Neural cell (in vitro differentiated cells): ENCODE measurements at regions not wholly inside any gene's neighbourhood (a gene's known extent, or its start where the extent isn't known, plus 50 kb on each side); places are given as distances from the start of the nearest gene placed in this dataset.

ENCODE experiments used
- H2AFZ ChIP-seq: fragments of 200-600, 300-800 bp; sonication (generic), shearing (Covaris generic); 2 replicates; pipeline ENCODE4 v1.6.0; 2014; ENCODE audit warnings: low read depth, mild to moderate bottlenecking, antibody characterized with exemption, low read length, moderate library complexity
- H3F3A ChIP-seq: fragments of 200-600 bp; shearing (Covaris generic); 2 replicates; pipeline ENCODE4 v1.6.1; 2016; ENCODE audit warnings: mild to moderate bottlenecking, moderate library complexity, mixed read lengths, antibody characterized with exemption, low read length; ENCODE audit not compliant: insufficient read depth, poor library complexity, severe bottlenecking
- H3K27ac ChIP-seq: fragments of 200-600, 300-800 bp; sonication (generic), shearing (Covaris generic); 2 replicates; pipeline ENCODE4 v1.5.1; 2014; ENCODE audit warnings: mild to moderate bottlenecking, low read length, moderate library complexity
- H3K27me3 ChIP-seq: fragments of 300-800, 200-600 bp; sonication (generic), shearing (Covaris generic); 2 replicates; pipeline ENCODE4 v1.6.0; 2014; ENCODE audit warnings: mild to moderate bottlenecking, low read depth, low read length, moderate library complexity; ENCODE audit not compliant: insufficient read depth
- H3K36me3 ChIP-seq: fragments of 300-800, 200-600 bp; sonication (generic), shearing (Covaris generic); 2 replicates; pipeline ENCODE4 v1.5.1; 2014; ENCODE audit warnings: mild to moderate bottlenecking, antibody characterized with exemption, low read length, moderate library complexity; ENCODE audit not compliant: insufficient read depth
- H3K4me2 ChIP-seq: fragments of 300-800, 200-600 bp; sonication (generic), shearing (Covaris generic); 2 replicates; pipeline ENCODE4 v1.6.0; 2014; ENCODE audit warnings: mild to moderate bottlenecking, low read length
- H3K4me3 ChIP-seq: fragments of 300-800, 200-600 bp; sonication (generic), shearing (Covaris generic); 2 replicates; pipeline ENCODE4 v1.5.1; 2014; ENCODE audit warnings: mild to moderate bottlenecking, low read length, moderate library complexity
- H3K79me2 ChIP-seq: fragments of 200-600 bp; shearing (Covaris generic); replicated peaks from 2 replicates; pipeline ENCODE4 v1.6.0; 2014; ENCODE audit warnings: mild to moderate bottlenecking, low read length, moderate library complexity; ENCODE audit not compliant: insufficient read depth
- H3K9ac ChIP-seq: fragments of 300-800, 200-600 bp; sonication (generic), shearing (Covaris generic); 2 replicates; pipeline ENCODE4 v1.6.1; 2016; ENCODE audit warnings: mild to moderate bottlenecking, low read length, mixed read lengths
- H3K9me2 ChIP-seq: fragments of 200-600 bp; shearing (Covaris generic); 2 replicates; pipeline ENCODE4 v1.6.1; 2016; ENCODE audit warnings: mild to moderate bottlenecking, low read length, mixed read lengths; ENCODE audit not compliant: insufficient read depth
- H3K9me3 ChIP-seq: fragments of 200-600, 300-800 bp; sonication (generic), shearing (Covaris generic); 2 replicates; pipeline ENCODE4 v1.6.1; 2016; ENCODE audit warnings: mild to moderate bottlenecking, mixed run types, low read length, moderate library complexity, mixed read lengths
- H4K20me1 ChIP-seq: fragments of 200-600 bp; shearing (Covaris generic); 2 replicates; pipeline ENCODE4 v1.6.1; 2016; ENCODE audit warnings: mild to moderate bottlenecking, mixed run types; ENCODE audit not compliant: insufficient read depth
- EP300 ChIP-seq: fragments of 450-650 bp; conservative IDR thresholded peaks from 2 replicates; pipeline ENCODE4 v1.6.1; 2014; ENCODE audit warnings: antibody characterized with exemption, mild to moderate bottlenecking, moderate library complexity; ENCODE audit not compliant: poor library complexity, severe bottlenecking
- EZH2 ChIP-seq: fragments of 200-600, 300-800 bp; shearing (Covaris generic), sonication (generic); IDR thresholded peaks from 2 replicates; pipeline ENCODE4 v1.6.1; 2014; ENCODE audit warnings: antibody characterized with exemption, low read length, borderline replicate concordance, mild to moderate bottlenecking; ENCODE audit not compliant: insufficient read depth, poor library complexity, severe bottlenecking
- MXI1 ChIP-seq: fragments of 450-650 bp; conservative IDR thresholded peaks from 2 replicates; pipeline ENCODE4 v1.6.1; 2014; ENCODE audit warnings: antibody characterized with exemption, mild to moderate bottlenecking; ENCODE audit not compliant: poor library complexity, severe bottlenecking
- POLR2AphosphoS5 ChIP-seq: IDR thresholded peaks from 2 replicates; pipeline ENCODE4 v1.6.1; 2012
- RAD21 ChIP-seq: fragments of 450-650 bp; conservative IDR thresholded peaks from 2 replicates; pipeline ENCODE4 v1.6.1; 2014; ENCODE audit warnings: antibody characterized with exemption, mild to moderate bottlenecking, moderate library complexity
- SMC3 ChIP-seq: fragments of 450-650 bp; conservative IDR thresholded peaks from 2 replicates; pipeline ENCODE4 v1.6.1; 2014; ENCODE audit warnings: antibody characterized with exemption, mild to moderate bottlenecking, moderate library complexity; ENCODE audit not compliant: poor library complexity
- TAF1 ChIP-seq: IDR thresholded peaks from 2 replicates; pipeline ENCODE4 v1.6.1; 2012; ENCODE audit warnings: low read depth
- TF ChIP-seq, protein P1 (sequence below): fragments of 450-650 bp; IDR thresholded peaks from 2 replicates; pipeline ENCODE4 v1.5.1; 2014; ENCODE audit warnings: antibody characterized with exemption, mild to moderate bottlenecking, moderate library complexity; ENCODE audit not compliant: poor library complexity, severe bottlenecking
- TF ChIP-seq, protein P2 (sequence below): IDR thresholded peaks from 2 replicates; pipeline ENCODE4 v1.6.1; 2012; ENCODE audit warnings: borderline replicate concordance

DNA sequence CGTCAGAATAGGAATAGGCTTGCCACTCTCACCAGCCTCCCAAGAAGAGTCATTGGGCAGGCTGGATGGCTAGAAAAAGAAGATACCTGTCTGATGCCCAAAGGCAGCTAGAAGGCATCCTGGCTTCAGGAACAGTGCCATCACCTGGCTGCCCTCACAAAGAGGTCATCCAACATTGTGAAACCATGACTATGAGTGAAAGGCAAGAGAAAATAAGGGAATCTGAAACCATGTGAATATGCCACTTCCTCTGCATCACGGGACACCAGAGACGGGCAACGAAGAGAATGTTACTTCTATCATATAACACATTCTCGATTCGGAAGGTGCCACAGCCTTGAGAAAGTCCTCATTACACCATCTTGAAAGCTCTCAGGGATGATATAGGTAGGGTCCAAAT is 182.0 kb downstream of the DAD1 start:
- H3K9me2 ChIP-seq, result no peaks in the 10 kb centered on the region
- H3F3A ChIP-seq, result no peaks in the 10 kb centered on the region
- no peaks in the 10 kb centered on the region for H4K20me1 ChIP-seq
- no peaks in the 10 kb centered on the region for H3K36me3 ChIP-seq
- no peak overlapping the region for H2AFZ ChIP-seq
- H3K27ac ChIP-seq, result no peak overlapping the region
- H3K79me2 ChIP-seq, result no peaks in the 10 kb centered on the region
- no peaks in the 10 kb centered on the region for H3K9me3 ChIP-seq
- TF ChIP-seq SMC3 (no peak), EP300 (no peak), RAD21 (no peak), TAF1 (no peak), EZH2 (no peak), POLR2AphosphoS5 (no peak), MXI1 (no peak)
- TF ChIP-seq, protein P1, sequence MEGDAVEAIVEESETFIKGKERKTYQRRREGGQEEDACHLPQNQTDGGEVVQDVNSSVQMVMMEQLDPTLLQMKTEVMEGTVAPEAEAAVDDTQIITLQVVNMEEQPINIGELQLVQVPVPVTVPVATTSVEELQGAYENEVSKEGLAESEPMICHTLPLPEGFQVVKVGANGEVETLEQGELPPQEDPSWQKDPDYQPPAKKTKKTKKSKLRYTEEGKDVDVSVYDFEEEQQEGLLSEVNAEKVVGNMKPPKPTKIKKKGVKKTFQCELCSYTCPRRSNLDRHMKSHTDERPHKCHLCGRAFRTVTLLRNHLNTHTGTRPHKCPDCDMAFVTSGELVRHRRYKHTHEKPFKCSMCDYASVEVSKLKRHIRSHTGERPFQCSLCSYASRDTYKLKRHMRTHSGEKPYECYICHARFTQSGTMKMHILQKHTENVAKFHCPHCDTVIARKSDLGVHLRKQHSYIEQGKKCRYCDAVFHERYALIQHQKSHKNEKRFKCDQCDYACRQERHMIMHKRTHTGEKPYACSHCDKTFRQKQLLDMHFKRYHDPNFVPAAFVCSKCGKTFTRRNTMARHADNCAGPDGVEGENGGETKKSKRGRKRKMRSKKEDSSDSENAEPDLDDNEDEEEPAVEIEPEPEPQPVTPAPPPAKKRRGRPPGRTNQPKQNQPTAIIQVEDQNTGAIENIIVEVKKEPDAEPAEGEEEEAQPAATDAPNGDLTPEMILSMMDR, result no peak
- TF ChIP-seq, protein P2, sequence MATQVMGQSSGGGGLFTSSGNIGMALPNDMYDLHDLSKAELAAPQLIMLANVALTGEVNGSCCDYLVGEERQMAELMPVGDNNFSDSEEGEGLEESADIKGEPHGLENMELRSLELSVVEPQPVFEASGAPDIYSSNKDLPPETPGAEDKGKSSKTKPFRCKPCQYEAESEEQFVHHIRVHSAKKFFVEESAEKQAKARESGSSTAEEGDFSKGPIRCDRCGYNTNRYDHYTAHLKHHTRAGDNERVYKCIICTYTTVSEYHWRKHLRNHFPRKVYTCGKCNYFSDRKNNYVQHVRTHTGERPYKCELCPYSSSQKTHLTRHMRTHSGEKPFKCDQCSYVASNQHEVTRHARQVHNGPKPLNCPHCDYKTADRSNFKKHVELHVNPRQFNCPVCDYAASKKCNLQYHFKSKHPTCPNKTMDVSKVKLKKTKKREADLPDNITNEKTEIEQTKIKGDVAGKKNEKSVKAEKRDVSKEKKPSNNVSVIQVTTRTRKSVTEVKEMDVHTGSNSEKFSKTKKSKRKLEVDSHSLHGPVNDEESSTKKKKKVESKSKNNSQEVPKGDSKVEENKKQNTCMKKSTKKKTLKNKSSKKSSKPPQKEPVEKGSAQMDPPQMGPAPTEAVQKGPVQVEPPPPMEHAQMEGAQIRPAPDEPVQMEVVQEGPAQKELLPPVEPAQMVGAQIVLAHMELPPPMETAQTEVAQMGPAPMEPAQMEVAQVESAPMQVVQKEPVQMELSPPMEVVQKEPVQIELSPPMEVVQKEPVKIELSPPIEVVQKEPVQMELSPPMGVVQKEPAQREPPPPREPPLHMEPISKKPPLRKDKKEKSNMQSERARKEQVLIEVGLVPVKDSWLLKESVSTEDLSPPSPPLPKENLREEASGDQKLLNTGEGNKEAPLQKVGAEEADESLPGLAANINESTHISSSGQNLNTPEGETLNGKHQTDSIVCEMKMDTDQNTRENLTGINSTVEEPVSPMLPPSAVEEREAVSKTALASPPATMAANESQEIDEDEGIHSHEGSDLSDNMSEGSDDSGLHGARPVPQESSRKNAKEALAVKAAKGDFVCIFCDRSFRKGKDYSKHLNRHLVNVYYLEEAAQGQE, result no peak
- no peak overlapping the region for H3K4me2 ChIP-seq
- no peak overlapping the region for H3K4me3 ChIP-seq
- H3K9ac ChIP-seq, result no peak overlapping the region
- no peaks in the 10 kb centered on the region for H3K27me3 ChIP-seq

DNA sequence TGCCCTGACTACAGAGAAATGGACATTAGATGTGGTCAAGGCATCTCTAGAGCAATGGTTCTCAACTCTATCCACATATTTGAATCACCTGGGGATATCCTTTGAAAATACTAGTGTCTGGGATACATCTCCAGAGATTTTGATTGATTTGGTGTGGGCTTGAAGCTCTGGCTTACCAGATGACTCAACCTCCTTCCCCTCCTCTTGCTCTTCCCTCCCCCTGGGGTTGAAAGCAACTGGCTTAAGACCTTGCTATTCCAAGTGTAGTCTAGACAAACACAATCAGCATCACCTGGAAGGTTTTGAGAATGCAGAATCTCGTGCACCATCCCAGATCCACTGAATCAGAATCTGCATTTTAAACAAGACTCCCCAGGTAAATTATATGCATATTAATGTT is 183.8 kb downstream of the DAD1 start:
- Histone ChIP-seq H3K4me3 (no peak overlapping the region), H3K9me3 (no peaks in the 10 kb centered on the region), H3K9me2 (no peaks in the 10 kb centered on the region), H3K27ac (no peak overlapping the region), H2AFZ (no peak overlapping the region), H3K36me3 (no peaks in the 10 kb centered on the region), H3K4me2 (no peak overlapping the region), H3K79me2 (no peaks in the 10 kb centered on the region), H3K9ac (no peak overlapping the region), H3K27me3 (no peaks in the 10 kb centered on the region), H4K20me1 (no peaks in the 10 kb centered on the region), H3F3A (no peaks in the 10 kb centered on the region)
- TF ChIP-seq SMC3 (no peak), EP300 (no peak), RAD21 (no peak), MXI1 (no peak), POLR2AphosphoS5 (no peak), TAF1 (no peak), EZH2 (no peak)
- TF ChIP-seq, protein P2, result no peak
- TF ChIP-seq, protein P1, result no peak
